Muscle layer of duodenum (tissue), 2 donors: ENCODE measurements at regions not wholly inside any gene's neighbourhood (a gene's known extent, or its start where the extent isn't known, plus 50 kb on each side); places are given as distances from the start of the nearest gene placed in this dataset.
"Not testable (repeated sequence)": the region's sequence is repeated elsewhere in the genome, so short reads cannot be mapped to it uniquely, and the experiment has no call there.

Experiments used
- H3K27ac ChIP-seq: one replicate; pipeline ENCODE4 v1.7.0; 2013; ENCODE audit warnings: mild to moderate bottlenecking, low read length
- H3K27me3 ChIP-seq: one replicate; pipeline ENCODE4 v1.7.0; 2013; ENCODE audit warnings: low read depth, mild to moderate bottlenecking, control low read depth, low read length
- H3K36me3 ChIP-seq, 2 donors: one replicate each; pipeline ENCODE4 v1.7.0; 2013; ENCODE audit warnings: low read length in 2 of 2, control low read depth in 1 of 2, mild to moderate bottlenecking in 1 of 2; ENCODE audit not compliant: insufficient read depth in 2 of 2, control insufficient read depth in 1 of 2
- H3K4me1 ChIP-seq, 2 donors: one replicate each; pipeline ENCODE4 v1.7.0; 2013; ENCODE audit warnings: low read length in 2 of 2, mild to moderate bottlenecking in 2 of 2, control low read depth in 1 of 2, moderate library complexity in 1 of 2; ENCODE audit not compliant: insufficient read depth in 2 of 2, control insufficient read depth in 1 of 2
- H3K4me3 ChIP-seq, 2 donors: one replicate each; pipeline ENCODE4 v1.7.0; 2013; ENCODE audit warnings: low read length in 2 of 2, low read depth in 1 of 2, mild to moderate bottlenecking in 1 of 2
- H3K9me3 ChIP-seq, 2 donors: one replicate each; pipeline ENCODE4 v1.7.0; 2013; ENCODE audit warnings: low read length in 2 of 2, control low read depth in 1 of 2, mild to moderate bottlenecking in 1 of 2; ENCODE audit not compliant: control insufficient read depth in 1 of 2
- donor health status: healthy.

DNA sequence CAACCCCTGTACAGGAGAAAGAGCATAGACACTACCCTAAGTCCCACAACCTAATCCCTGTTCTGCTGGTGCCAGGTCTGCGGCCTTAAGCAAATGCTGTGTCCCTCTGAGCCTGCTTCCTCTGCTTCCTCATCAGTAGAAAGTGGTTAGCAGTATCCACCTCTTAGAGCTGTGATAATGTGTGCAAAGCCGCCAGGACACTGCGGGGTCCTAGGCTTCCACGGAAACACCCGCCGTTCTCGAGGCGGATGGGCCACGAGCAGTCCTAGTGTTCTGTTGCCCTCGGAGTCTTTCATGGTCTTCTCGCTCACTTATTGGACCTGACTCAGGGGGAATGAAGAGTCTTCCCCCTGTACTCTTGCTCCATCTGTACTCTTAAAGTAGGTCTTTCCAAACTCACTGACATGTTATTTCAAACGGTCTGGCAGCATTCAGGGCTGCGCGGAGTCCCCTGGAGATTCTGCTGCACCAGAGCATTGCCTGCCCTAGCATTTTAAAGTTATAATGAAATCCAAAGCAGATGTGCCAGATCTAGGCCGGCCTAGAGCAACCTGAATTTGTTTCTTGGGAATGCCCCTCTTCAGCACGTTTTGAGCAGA, 107.2 kb upstream of the ZNF236 start:
- Histone ChIP-seq H3K9me3 (no peaks in the 10 kb centered on the region), H3K4me1 (no peaks in the 10 kb centered on the region), H3K27ac (no peak overlapping the region), H3K36me3 (no peaks in the 10 kb centered on the region), H3K4me3 (no peak overlapping the region), H3K27me3 (no peaks in the 10 kb centered on the region)

DNA sequence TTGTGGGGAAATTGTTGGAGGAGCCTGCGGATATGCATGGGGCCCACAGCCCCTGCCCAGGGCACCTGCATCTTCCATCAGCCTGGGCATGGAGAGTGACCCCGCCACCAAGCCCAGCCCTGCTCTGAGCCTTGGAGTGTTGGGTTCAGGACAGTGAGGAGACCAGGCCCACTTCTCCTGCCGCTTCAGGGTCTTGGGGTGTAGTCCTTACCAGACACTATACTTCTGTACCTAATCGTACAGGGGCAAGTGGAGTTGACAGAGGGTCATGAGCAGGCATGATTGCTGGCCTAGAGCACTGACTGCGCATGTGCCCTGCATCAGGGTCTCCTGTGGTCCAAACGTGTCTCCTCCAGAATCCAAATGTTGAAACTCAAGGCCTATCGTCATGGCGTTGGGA, 108.9 kb upstream of the ZNF236 start:
- no peaks in the 10 kb centered on the region for H3K27me3 ChIP-seq
- H3K9me3 ChIP-seq, result no peaks in the 10 kb centered on the region
- H3K4me3 ChIP-seq, result no peak overlapping the region
- no peak overlapping the region for H3K27ac ChIP-seq
- H3K4me1 ChIP-seq, result no peaks in the 10 kb centered on the region
- no peaks in the 10 kb centered on the region for H3K36me3 ChIP-seq

GRCh38 chr18:76712511-76713140, 109.7 kb upstream of the ZNF236 start:
- H3K9me3 ChIP-seq, result no peaks in the 10 kb centered on the region
- H3K27ac ChIP-seq, result no peak overlapping the region
- no peak overlapping the region for H3K4me3 ChIP-seq
- no peaks in the 10 kb centered on the region for H3K36me3 ChIP-seq
- no peaks in the 10 kb centered on the region for H3K27me3 ChIP-seq
- no peaks in the 10 kb centered on the region for H3K4me1 ChIP-seq

- no peak overlapping the region for H3K27ac ChIP-seq
- no peak overlapping the region for H3K4me3 ChIP-seq
- H3K4me1 ChIP-seq, result no peaks in the 10 kb centered on the region
- no peaks in the 10 kb centered on the region for H3K9me3 ChIP-seq
- H3K27me3 ChIP-seq, result no peaks in the 10 kb centered on the region
- no peaks in the 10 kb centered on the region for H3K36me3 ChIP-seq
Measured at GRCh38 chr18:76710646-76711520, 111.5 kb upstream of the ZNF236 start.

- Histone ChIP-seq H3K9me3 (no peaks in the 10 kb centered on the region), H3K4me3 (no peak overlapping the region), H3K27ac (no peak overlapping the region), H3K36me3 (no peaks in the 10 kb centered on the region), H3K27me3 (no peaks in the 10 kb centered on the region), H3K4me1 (no peaks in the 10 kb centered on the region)
Measured at GRCh38 chr18:76709659-76710645, 112.4 kb upstream of the ZNF236 start.

DNA sequence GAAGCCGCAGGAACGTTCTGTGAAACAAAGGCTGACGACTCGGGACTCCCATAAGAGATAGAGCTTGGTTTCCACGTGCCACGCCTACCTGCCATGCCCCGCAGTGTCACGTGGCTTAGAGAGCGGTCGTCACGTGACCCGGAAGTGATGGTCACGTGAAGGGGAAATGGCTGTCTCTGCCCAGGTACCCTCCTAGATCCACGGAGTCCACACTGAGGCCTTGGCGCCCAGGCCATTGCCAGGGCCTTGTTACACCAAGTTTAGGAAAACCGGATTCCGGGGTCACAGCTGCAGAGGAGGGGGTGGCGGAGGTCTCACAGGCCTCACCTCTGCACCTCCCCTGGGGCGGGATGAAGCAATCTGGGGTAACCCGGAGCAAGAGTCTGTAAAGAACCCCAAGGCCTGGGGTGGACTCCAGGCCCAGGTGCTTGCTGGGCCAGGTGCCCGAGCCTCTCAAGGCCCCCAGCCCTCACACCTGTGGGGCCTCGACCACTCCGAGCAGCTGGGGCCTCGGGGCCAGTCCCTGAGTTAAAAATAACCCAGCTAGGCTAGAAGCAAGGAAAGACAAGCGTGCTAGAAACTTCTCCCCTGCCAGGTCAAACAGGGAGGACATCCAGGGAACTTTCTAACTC, 113.5 kb upstream of the ZNF236 start:
- Histone ChIP-seq H3K4me1 (no peaks in the 10 kb centered on the region), H3K36me3 (no peaks in the 10 kb centered on the region), H3K27me3 (no peaks in the 10 kb centered on the region), H3K27ac (no peak overlapping the region), H3K9me3 (no peaks in the 10 kb centered on the region), H3K4me3 (no peak overlapping the region)

GRCh38 chr18:76708071-76708721, 114.2 kb upstream of the ZNF236 start:
- Histone ChIP-seq H3K9me3 (no peaks in the 10 kb centered on the region), H3K36me3 (no peaks in the 10 kb centered on the region), H3K27me3 (no peaks in the 10 kb centered on the region), H3K27ac (no peak overlapping the region), H3K4me3 (no peak overlapping the region), H3K4me1 (no peaks in the 10 kb centered on the region)

DNA sequence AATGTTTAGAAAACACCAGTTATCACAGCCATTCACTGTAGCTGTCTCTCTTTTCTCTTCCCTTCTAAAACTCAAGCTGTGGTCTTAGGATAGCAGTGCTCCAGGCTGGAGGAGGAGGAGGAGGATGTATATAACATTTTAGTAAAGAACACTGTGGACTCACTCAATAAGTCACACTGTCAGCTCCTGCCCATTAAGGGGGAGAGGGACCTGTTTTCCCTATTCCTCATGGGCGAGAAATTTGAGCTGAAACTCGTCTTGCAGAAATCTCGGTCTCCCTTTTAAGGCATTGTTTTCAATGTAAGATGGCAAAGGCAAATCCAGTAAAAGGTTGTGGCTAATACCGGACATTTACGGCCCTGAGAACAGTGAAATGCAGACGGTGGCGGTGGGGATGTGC, 114.8 kb upstream of the ZNF236 start:
- H3K9me3 ChIP-seq, result no peaks in the 10 kb centered on the region
- no peaks in the 10 kb centered on the region for H3K36me3 ChIP-seq
- no peaks in the 10 kb centered on the region for H3K4me1 ChIP-seq
- no peak overlapping the region for H3K27ac ChIP-seq
- H3K4me3 ChIP-seq, result no peak overlapping the region
- no peaks in the 10 kb centered on the region for H3K27me3 ChIP-seq

DNA sequence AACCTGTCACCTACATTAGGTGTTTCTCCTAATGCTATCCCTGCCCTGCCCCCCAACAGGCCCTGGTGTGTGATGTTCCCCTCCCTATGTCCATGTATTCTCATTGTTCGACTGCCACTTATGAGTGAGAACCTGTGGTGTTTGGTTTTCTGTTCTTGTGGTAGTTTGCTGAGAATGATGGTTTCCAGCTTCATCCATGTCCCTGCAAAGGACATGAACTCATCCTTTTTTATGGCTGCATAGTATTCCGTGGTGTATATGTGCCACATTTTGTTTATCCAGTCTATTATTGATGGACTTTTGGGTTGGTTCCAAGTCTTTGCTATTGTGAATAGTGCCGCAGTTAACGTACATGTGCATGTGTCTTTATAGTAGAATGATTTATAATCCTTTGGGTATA, 117.8 kb upstream of the ZNF236 start:
- H3K4me3 ChIP-seq, H3K27me3 ChIP-seq: not testable (repeated sequence)

GRCh38 chr18:76699923-76700322, 122.4 kb upstream of the ZNF236 start:
- H3K36me3 ChIP-seq, result no peaks in the 10 kb centered on the region
- peaks cover 0 to 4% of the 10 kb centered on the region in 2 donors for H3K4me1 ChIP-seq
- no peak overlapping the region for H3K27ac ChIP-seq
- H3K9me3 ChIP-seq, result no peaks in the 10 kb centered on the region
- H3K4me3 ChIP-seq, result no peak overlapping the region
- no peaks in the 10 kb centered on the region for H3K27me3 ChIP-seq

More for the DNA sequence above, 117.8 kb upstream of the ZNF236 start:
- H3K27ac ChIP-seq, H3K9me3 ChIP-seq, H3K36me3 ChIP-seq, H3K4me1 ChIP-seq: not testable (repeated sequence)
